ENCODE measurements at regions not wholly inside any gene's neighbourhood (a gene's known extent, or its start where the extent isn't known, plus 50 kb on each side); places are given as distances from the start of the nearest gene placed in this dataset.

GRCh38 chr2:120662746-120663145, 72.9 kb upstream of the GLI2 start:
- no TSS peak for BruUV-seq (replicated peaks)
- ChIA-PET POLR2A (no interaction called here), SMC1A (ENCODE audit: uncharacterized antibody, unreplicated experiment) (no interaction called here), RAD21 (ENCODE audit: unreplicated experiment) (no interaction called here), CTCF (no interaction called here)
- no peak overlapping the region for H3K4me2 ChIP-seq (ENCODE audit: control insufficient read depth, insufficient read depth)
- no peak for ATAC-seq
- no peak overlapping the region for H2AFZ ChIP-seq (ENCODE audit: control insufficient read depth, low read depth, low read length)
- WGBS (ENCODE audit: insufficient coverage, insufficient replicate concordance, low lambda C conversion rate, missing lambda C conversion rate), result 64% methylated on average over 3 of the region's 3 CpGs
- H3K79me2 ChIP-seq (ENCODE audit: control insufficient read depth, insufficient read depth, low read length), result no peaks in the 10 kb centered on the region
- FAIRE-seq, result no peak
- intact Hi-C loops (cut with micrococcal nuclease; ENCODE audit: unreplicated experiment) (no loop called here), in situ Hi-C loops (cut with MboI) (no loop called here)
- H3K36me3 ChIP-seq (ENCODE audit: control insufficient read depth in 2 of 2, insufficient read depth in 2 of 2, low read length in 1 of 2), result no peaks in the 10 kb centered on the region
- no peaks in the 10 kb centered on the region for H4K20me1 ChIP-seq (ENCODE audit: control insufficient read depth, insufficient read depth)
- TF ChIP-seq MAX (IDR thresholded peaks at IDR 0.05; ENCODE audit: low read depth, low read length) (no peak), SRF (IDR thresholded peaks at IDR 0.05; ENCODE audit: low read depth in 2 of 2, low read length in 2 of 2) (no peak), TCF3 (IDR thresholded peaks at IDR 0.05; ENCODE audit: borderline replicate concordance, insufficient read depth, low read depth, low read length) (no peak), CBFB (IDR thresholded peaks at IDR 0.05; ENCODE audit: low read depth) (no peak), GATAD2B (conservative IDR thresholded peaks at IDR 0.05; ENCODE audit: low read depth) (no peak), HCFC1 (IDR thresholded peaks at IDR 0.05; ENCODE audit: low read length) (no peak), MEF2A (IDR thresholded peaks at IDR 0.05; ENCODE audit: insufficient read depth, low read depth, low read length) (no peak), EZH2 (IDR thresholded peaks at IDR 0.05; ENCODE audit: borderline replicate concordance, control insufficient read depth, low read depth, low read length) (no peak), FOS (IDR thresholded peaks at IDR 0.05; ENCODE audit: borderline replicate concordance, extremely low read depth, insufficient read length) (no peak), PAX5 (IDR thresholded peaks at IDR 0.05; ENCODE audit: borderline replicate concordance, low read depth, low read length) (no peak), USF2 (IDR thresholded peaks at IDR 0.05; ENCODE audit: borderline replicate concordance, low read depth, low read length) (no peak), CREM (IDR thresholded peaks at IDR 0.05; ENCODE audit: low read depth) (no peak), RELA (IDR thresholded peaks at IDR 0.05; ENCODE audit: borderline replicate concordance, partially characterized antibody) (no peak), HDAC2 (IDR thresholded peaks at IDR 0.05) (no peak), CHD4 (IDR thresholded peaks at IDR 0.05) (no peak), MYC (IDR thresholded peaks at IDR 0.05; ENCODE audit: insufficient read depth, insufficient read length, insufficient replicate concordance, low read length, severe bottlenecking) (no peak), POLR2AphosphoS2 (IDR thresholded peaks at IDR 0.05; ENCODE audit: low read depth, low read length) (no peak), REST (IDR thresholded peaks at IDR 0.05; ENCODE audit: low read depth, low read length) (no peak)
- TF ChIP-seq, protein P1, sequence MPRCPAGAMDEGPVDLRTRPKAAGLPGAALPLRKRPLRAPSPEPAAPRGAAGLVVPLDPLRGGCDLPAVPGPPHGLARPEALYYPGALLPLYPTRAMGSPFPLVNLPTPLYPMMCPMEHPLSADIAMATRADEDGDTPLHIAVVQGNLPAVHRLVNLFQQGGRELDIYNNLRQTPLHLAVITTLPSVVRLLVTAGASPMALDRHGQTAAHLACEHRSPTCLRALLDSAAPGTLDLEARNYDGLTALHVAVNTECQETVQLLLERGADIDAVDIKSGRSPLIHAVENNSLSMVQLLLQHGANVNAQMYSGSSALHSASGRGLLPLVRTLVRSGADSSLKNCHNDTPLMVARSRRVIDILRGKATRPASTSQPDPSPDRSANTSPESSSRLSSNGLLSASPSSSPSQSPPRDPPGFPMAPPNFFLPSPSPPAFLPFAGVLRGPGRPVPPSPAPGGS (IDR thresholded peaks at IDR 0.05; ENCODE audit: borderline replicate concordance, insufficient read depth, low read depth, low read length, poor library complexity, severe bottlenecking), result no peak
- no peaks in the 10 kb centered on the region; a peak in 1 of 4 replicates for H3K27me3 ChIP-seq (replicated peaks in 1 of 2; ENCODE audit: control insufficient read depth in 2 of 2, insufficient read depth in 2 of 2, low read length in 1 of 2)
- DNase-seq (ENCODE audit: low read depth, low spot score), result no peak
- H3K9ac ChIP-seq (ENCODE audit: control insufficient read depth, insufficient read depth, low read length), result no peak overlapping the region
- H3K27ac ChIP-seq (ENCODE audit: control insufficient read depth, insufficient read depth), result no peak overlapping the region
- no peaks in the 10 kb centered on the region for H3K4me1 ChIP-seq (ENCODE audit: control insufficient read depth, insufficient read depth, low read length)
- H3K4me3 ChIP-seq, result no peak overlapping the region
- H3K9me3 ChIP-seq (replicated peaks; ENCODE audit: control insufficient read depth, insufficient read depth, low read length), result peaks cover 2% of the 10 kb centered on the region

Data from GM12878 (cell line).